H1 (cell line): ENCODE measurements at regions not wholly inside any gene's neighbourhood (a gene's known extent, or its start where the extent isn't known, plus 50 kb on each side); places are given as distances from the start of the nearest gene placed in this dataset.

ENCODE experiments used
- ASH2L ChIP-seq: fragments of 200-600, 300-600 bp; sonication (generic); IDR thresholded peaks from one replicate; pipeline ENCODE4 v1.7.1; 2017; ENCODE audit warnings: low read length
- CHD7 ChIP-seq: fragments of 300-600 bp; sonication (generic); IDR thresholded peaks from 2 replicates; pipeline ENCODE4 v1.7.1; 2012; ENCODE audit warnings: low read length, moderate library complexity, mild to moderate bottlenecking, inconsistent platforms; ENCODE audit not compliant: insufficient replicate concordance
- EZH2 ChIP-seq: fragments of 200-600 bp; sonication (generic); IDR thresholded peaks from 2 replicates; pipeline ENCODE4 v1.7.1; 2012; ENCODE audit warnings: low read depth, mild to moderate bottlenecking, moderate library complexity, low read length, inconsistent platforms; ENCODE audit not compliant: severe bottlenecking
- KDM5A ChIP-seq: fragments of 200-600 bp; IDR thresholded peaks from 2 replicates; pipeline ENCODE4 v1.7.1; 2012; ENCODE audit warnings: mild to moderate bottlenecking, low read length, inconsistent platforms, mixed read lengths
- USF2 ChIP-seq: IDR thresholded peaks from 2 replicates; pipeline ENCODE4 v1.6.1; 2011; ENCODE audit warnings: low read length, improper control_type of control experiment
- ZNF274 ChIP-seq: IDR thresholded peaks from 2 replicates; pipeline ENCODE4 v1.7.0; 2012; ENCODE audit warnings: low read length, borderline replicate concordance; ENCODE audit errors: extremely low read depth

- TF ChIP-seq CHD7: no peak
- no peak for TF ChIP-seq EZH2
- no peak for TF ChIP-seq KDM5A
- no peak for TF ChIP-seq USF2
- no peak for TF ChIP-seq ASH2L
- no peak for TF ChIP-seq ZNF274
Observed at GRCh38 chr18:75970212-75970611, 524.8 kb downstream of the ZNF516 start (continued).
